ENCODE measurements at regions not wholly inside any gene's neighbourhood (a gene's known extent, or its start where the extent isn't known, plus 50 kb on each side); places are given as distances from the start of the nearest gene placed in this dataset.

DNA sequence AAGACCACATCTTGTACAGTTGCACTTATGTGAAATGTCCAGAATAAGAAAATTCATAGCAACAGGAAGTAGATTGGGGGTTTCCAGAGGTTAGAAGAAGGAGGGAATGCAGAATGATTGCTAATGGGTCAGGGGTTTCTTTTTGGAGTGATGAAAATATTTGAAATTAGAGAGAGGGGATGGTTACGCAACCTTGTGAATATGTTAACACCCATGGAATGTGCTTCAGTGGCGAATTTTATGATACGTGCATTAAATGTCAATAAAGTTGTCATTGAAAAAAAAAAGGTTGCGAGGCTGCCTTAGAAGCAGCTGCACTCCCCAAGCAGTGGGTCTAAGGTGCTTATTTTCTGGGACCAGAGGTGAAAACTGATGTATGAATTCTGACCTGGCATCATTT, 64.4 kb upstream of the SUB1 start:
- TF ChIP-seq, protein P1, sequence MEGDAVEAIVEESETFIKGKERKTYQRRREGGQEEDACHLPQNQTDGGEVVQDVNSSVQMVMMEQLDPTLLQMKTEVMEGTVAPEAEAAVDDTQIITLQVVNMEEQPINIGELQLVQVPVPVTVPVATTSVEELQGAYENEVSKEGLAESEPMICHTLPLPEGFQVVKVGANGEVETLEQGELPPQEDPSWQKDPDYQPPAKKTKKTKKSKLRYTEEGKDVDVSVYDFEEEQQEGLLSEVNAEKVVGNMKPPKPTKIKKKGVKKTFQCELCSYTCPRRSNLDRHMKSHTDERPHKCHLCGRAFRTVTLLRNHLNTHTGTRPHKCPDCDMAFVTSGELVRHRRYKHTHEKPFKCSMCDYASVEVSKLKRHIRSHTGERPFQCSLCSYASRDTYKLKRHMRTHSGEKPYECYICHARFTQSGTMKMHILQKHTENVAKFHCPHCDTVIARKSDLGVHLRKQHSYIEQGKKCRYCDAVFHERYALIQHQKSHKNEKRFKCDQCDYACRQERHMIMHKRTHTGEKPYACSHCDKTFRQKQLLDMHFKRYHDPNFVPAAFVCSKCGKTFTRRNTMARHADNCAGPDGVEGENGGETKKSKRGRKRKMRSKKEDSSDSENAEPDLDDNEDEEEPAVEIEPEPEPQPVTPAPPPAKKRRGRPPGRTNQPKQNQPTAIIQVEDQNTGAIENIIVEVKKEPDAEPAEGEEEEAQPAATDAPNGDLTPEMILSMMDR (IDR thresholded peaks at IDR 0.05) = no peak
- TF ChIP-seq POLR2A (IDR thresholded peaks at IDR 0.05) = no peak

Measured in body of pancreas (tissue), 4 donors.